DND-41 (cell line): ENCODE measurements at regions not wholly inside any gene's neighbourhood (a gene's known extent, or its start where the extent isn't known, plus 50 kb on each side); places are given as distances from the start of the nearest gene placed in this dataset.

Experiments
- EZH2 ChIP-seq: IDR thresholded peaks from 3 replicates; pipeline ENCODE4 v1.6.1; 2012; ENCODE audit warnings: borderline replicate concordance, low read depth, mild to moderate bottlenecking, moderate library complexity, low read length, inconsistent platforms; ENCODE audit not compliant: severe bottlenecking
- TF ChIP-seq, protein P1 (sequence below): IDR thresholded peaks from 2 replicates; pipeline ENCODE4 v1.5.1; 2012; ENCODE audit warnings: borderline replicate concordance, low read length, moderate library complexity, mild to moderate bottlenecking; ENCODE audit not compliant: poor library complexity, severe bottlenecking; ENCODE audit errors: extremely low read depth

DNA sequence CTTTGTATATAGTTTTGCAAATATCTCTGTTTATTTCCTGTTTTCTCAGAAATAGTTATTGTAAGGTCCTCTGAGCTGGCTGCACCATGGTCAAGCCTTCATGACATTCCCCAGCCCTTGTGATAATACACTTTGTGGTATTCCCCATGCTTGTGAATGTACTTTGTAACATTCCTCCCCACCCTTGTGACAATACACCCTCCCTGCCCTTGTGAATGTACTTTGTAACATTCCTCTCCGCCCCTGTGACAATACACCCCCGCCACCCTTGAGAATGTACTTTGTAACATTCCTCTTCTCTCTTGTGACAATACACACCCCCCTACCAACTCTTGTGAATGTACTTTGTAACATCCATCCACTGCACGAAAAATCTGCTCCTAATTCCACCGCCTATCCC, 530.7 kb downstream of the CENPC start:
- TF ChIP-seq, protein P1, sequence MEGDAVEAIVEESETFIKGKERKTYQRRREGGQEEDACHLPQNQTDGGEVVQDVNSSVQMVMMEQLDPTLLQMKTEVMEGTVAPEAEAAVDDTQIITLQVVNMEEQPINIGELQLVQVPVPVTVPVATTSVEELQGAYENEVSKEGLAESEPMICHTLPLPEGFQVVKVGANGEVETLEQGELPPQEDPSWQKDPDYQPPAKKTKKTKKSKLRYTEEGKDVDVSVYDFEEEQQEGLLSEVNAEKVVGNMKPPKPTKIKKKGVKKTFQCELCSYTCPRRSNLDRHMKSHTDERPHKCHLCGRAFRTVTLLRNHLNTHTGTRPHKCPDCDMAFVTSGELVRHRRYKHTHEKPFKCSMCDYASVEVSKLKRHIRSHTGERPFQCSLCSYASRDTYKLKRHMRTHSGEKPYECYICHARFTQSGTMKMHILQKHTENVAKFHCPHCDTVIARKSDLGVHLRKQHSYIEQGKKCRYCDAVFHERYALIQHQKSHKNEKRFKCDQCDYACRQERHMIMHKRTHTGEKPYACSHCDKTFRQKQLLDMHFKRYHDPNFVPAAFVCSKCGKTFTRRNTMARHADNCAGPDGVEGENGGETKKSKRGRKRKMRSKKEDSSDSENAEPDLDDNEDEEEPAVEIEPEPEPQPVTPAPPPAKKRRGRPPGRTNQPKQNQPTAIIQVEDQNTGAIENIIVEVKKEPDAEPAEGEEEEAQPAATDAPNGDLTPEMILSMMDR: no peak
- TF ChIP-seq EZH2: no peak
